Neuronal stem cell (in vitro differentiated cells): ENCODE measurements at regions not wholly inside any gene's neighbourhood (a gene's known extent, or its start where the extent isn't known, plus 50 kb on each side); places are given as distances from the start of the nearest gene placed in this dataset.
"Not testable (repeated sequence)": the region's sequence is repeated elsewhere in the genome, so short reads cannot be mapped to it uniquely, and the experiment has no call there.

ENCODE experiments used
- DNase-seq: peaks from one replicate; pipeline ENCODE4 v3.0.0-alpha.2; 2013; ENCODE audit warnings: low spot score
- H2AFZ ChIP-seq: one replicate; pipeline ENCODE4 v1.6.1; 2013; ENCODE audit warnings: mild to moderate bottlenecking, low read length, inconsistent platforms
- H2AK5ac ChIP-seq: 2 replicates; pipeline ENCODE4 v1.6.1; 2013; ENCODE audit warnings: low read depth, mild to moderate bottlenecking, inconsistent platforms, low read length, moderate library complexity, mixed read lengths
- H2BK120ac ChIP-seq: 2 replicates; pipeline ENCODE4 v1.6.1; 2013; ENCODE audit warnings: low read depth, mild to moderate bottlenecking, inconsistent platforms, low read length, moderate library complexity, mixed read lengths
- H2BK12ac ChIP-seq: one replicate; pipeline ENCODE4 v1.6.1; 2013; ENCODE audit warnings: low read length, inconsistent platforms
- H2BK15ac ChIP-seq: 2 replicates; pipeline ENCODE4 v1.6.1; 2013; ENCODE audit warnings: mild to moderate bottlenecking, low read length, inconsistent platforms, mixed read lengths
- H2BK5ac ChIP-seq: one replicate; pipeline ENCODE4 v1.6.1; 2013; ENCODE audit warnings: inconsistent platforms, mild to moderate bottlenecking, low read length, moderate library complexity
- H3K14ac ChIP-seq: one replicate; pipeline ENCODE4 v1.6.1; 2013; ENCODE audit warnings: low read length, inconsistent platforms
- H3K18ac ChIP-seq: 2 replicates; pipeline ENCODE4 v1.6.1; 2013; ENCODE audit warnings: low read length, inconsistent platforms
- H3K23ac ChIP-seq: 2 replicates; pipeline ENCODE4 v1.6.1; 2013; ENCODE audit warnings: low read depth, mild to moderate bottlenecking, mixed read lengths, low read length, inconsistent platforms; ENCODE audit not compliant: poor library complexity
- H3K27ac ChIP-seq: replicated peaks from 3 replicates; pipeline ENCODE4 v1.5.1; 2013; ENCODE audit warnings: low read length, inconsistent platforms
- H3K27me3 ChIP-seq, 3 experiments: 2 replicates each; pipeline ENCODE4 v1.6.1; 2013; ENCODE audit warnings: low read length in 3 of 3, mild to moderate bottlenecking in 2 of 3, inconsistent platforms in 1 of 3, low read depth in 1 of 3, mixed read lengths in 1 of 3, moderate library complexity in 1 of 3; ENCODE audit not compliant: control insufficient read depth in 3 of 3, insufficient read depth in 3 of 3
- H3K36me3 ChIP-seq, 2 donors: replicated peaks in 1 of 2; 2 replicates each; pipeline ENCODE4 v1.6.1; 2013; ENCODE audit warnings: low read length in 2 of 2; ENCODE audit not compliant: control insufficient read depth in 2 of 2, insufficient read depth in 2 of 2
- H3K4ac ChIP-seq: 2 replicates; pipeline ENCODE4 v1.6.1; 2013; ENCODE audit warnings: inconsistent platforms, mild to moderate bottlenecking, low read length, moderate library complexity
- H3K4me1 ChIP-seq, 2 donors: 1 replicate in 1 of 2; 2 replicates in 1 of 2; pipeline ENCODE4 v1.6.1; 2013; ENCODE audit warnings: low read length in 2 of 2, low read depth in 1 of 2; ENCODE audit not compliant: control insufficient read depth in 2 of 2, insufficient read depth in 1 of 2
- H3K4me2 ChIP-seq: one replicate; pipeline ENCODE4 v1.6.1; 2013; ENCODE audit warnings: mild to moderate bottlenecking, low read length, inconsistent platforms; ENCODE audit not compliant: insufficient read depth, poor library complexity, severe bottlenecking
- H3K4me3 ChIP-seq, 2 donors: 2 replicates each; pipeline ENCODE4 v1.5.1; 2013; ENCODE audit warnings: low read length in 2 of 2, mild to moderate bottlenecking in 2 of 2, inconsistent platforms in 1 of 2, moderate library complexity in 1 of 2
- H3K79me1 ChIP-seq: one replicate; pipeline ENCODE4 v1.6.1; 2013; ENCODE audit warnings: low read depth, mild to moderate bottlenecking, inconsistent platforms, low read length, moderate library complexity
- H3K9ac ChIP-seq: one replicate; pipeline ENCODE4 v1.6.1; 2013; ENCODE audit warnings: mild to moderate bottlenecking, low read depth, low read length, inconsistent platforms; ENCODE audit not compliant: poor library complexity
- H3K9me3 ChIP-seq, 2 donors: replicated peaks in 1 of 2; 2 replicates each; pipeline versions ENCODE3 to v1.6.1; 2013; ENCODE audit warnings: low read length in 2 of 2, mild to moderate bottlenecking in 2 of 2, inconsistent platforms in 1 of 2, low read depth in 1 of 2, mixed read lengths in 1 of 2, moderate library complexity in 1 of 2; ENCODE audit not compliant: control insufficient read depth in 2 of 2, insufficient read depth in 1 of 2
- H4K8ac ChIP-seq: one replicate; pipeline ENCODE4 v1.6.1; 2013; ENCODE audit warnings: low read depth, mild to moderate bottlenecking, inconsistent platforms, low read length, moderate library complexity
- H4K91ac ChIP-seq: one replicate; pipeline ENCODE4 v1.6.1; 2013; ENCODE audit warnings: low read length, low read depth, mild to moderate bottlenecking, inconsistent platforms; ENCODE audit not compliant: poor library complexity
- WGBS, 2 donors: extraction: QIAGEN DNeasy Blood & Tissue Kit; methylation state at CpG; one replicate each; pipeline ENCODE4 v1.1.7; 2013; ENCODE audit warnings: missing lambda C conversion rate in 2 of 2, mixed read lengths in 1 of 2; ENCODE audit not compliant: insufficient read length in 2 of 2, insufficient replicate concordance in 1 of 2; ENCODE audit errors: extremely low coverage in 2 of 2; 5-methylcytosine and 5-hydroxymethylcytosine counted together

- Histone ChIP-seq H4K8ac (no peak overlapping the region), H2BK12ac (no peak overlapping the region), H4K91ac (no peak overlapping the region), H3K4me3 (no peak overlapping the region), H3K9ac (no peak overlapping the region), H2AFZ (no peak overlapping the region), H2AK5ac (no peak overlapping the region), H3K4me1 (no peaks in the 10 kb centered on the region), H3K27me3 (no peaks in the 10 kb centered on the region), H2BK15ac (no peak overlapping the region), H3K14ac (no peak overlapping the region), H3K4ac (no peak overlapping the region), H3K4me2 (no peak overlapping the region), H3K79me1 (no peaks in the 10 kb centered on the region), H3K9me3 (no peaks in the 10 kb centered on the region), H2BK120ac (no peak overlapping the region), H3K27ac (no peak overlapping the region), H3K18ac (no peak overlapping the region), H3K36me3 (no peaks in the 10 kb centered on the region), H3K23ac (no peak overlapping the region), H2BK5ac (no peak overlapping the region)
- no peak for DNase-seq
- WGBS, 2 donors: no CpG with 5 or more reads among the region's 2 CpGs
Observed at GRCh38 chr12:43233861-43234260, 318.1 kb downstream of the ADAMTS20 start.

- no peak for DNase-seq
- Histone ChIP-seq H4K91ac (no peak overlapping the region), H2AFZ (no peak overlapping the region), H3K9me3 (no peaks in the 10 kb centered on the region), H3K4ac (no peak overlapping the region), H3K14ac (no peak overlapping the region), H3K27me3 (no peaks in the 10 kb centered on the region), H2BK15ac (no peak overlapping the region), H3K79me1 (no peaks in the 10 kb centered on the region), H3K23ac (no peak overlapping the region), H2AK5ac (no peak overlapping the region), H2BK5ac (no peak overlapping the region), H2BK12ac (no peak overlapping the region), H3K36me3 (no peaks in the 10 kb centered on the region), H3K4me3 (no peak overlapping the region), H2BK120ac (no peak overlapping the region), H3K4me1 (no peaks in the 10 kb centered on the region), H3K4me2 (no peak overlapping the region), H4K8ac (no peak overlapping the region), H3K9ac (no peak overlapping the region), H3K27ac (no peak overlapping the region), H3K18ac (no peak overlapping the region)
- WGBS, 2 donors: no CpG with 5 or more reads among the region's 2 CpGs
Observed at GRCh38 chr12:43226151-43226550, 325.9 kb downstream of the ADAMTS20 start.

GRCh38 chr12:43224190-43224805 lies 327.7 kb downstream of the ADAMTS20 start:
- H2BK15ac ChIP-seq, H4K8ac ChIP-seq, H3K27me3 ChIP-seq, H3K79me1 ChIP-seq, H3K4me1 ChIP-seq, H3K18ac ChIP-seq, H4K91ac ChIP-seq, H3K14ac ChIP-seq, H3K27ac ChIP-seq, H2BK12ac ChIP-seq, H2AK5ac ChIP-seq, H3K36me3 ChIP-seq, H3K9me3 ChIP-seq, H2BK5ac ChIP-seq, H3K4me2 ChIP-seq, H2AFZ ChIP-seq, H3K4me3 ChIP-seq, H3K9ac ChIP-seq, H3K23ac ChIP-seq, H3K4ac ChIP-seq, DNase-seq, H2BK120ac ChIP-seq: not testable (repeated sequence)
- no CpG with 5 or more reads among the region's 36 CpGs for WGBS, 2 donors

GRCh38 chr12:43222796-43223195 lies 329.2 kb downstream of the ADAMTS20 start:
- H2AFZ ChIP-seq: no peak overlapping the region
- H3K4me2 ChIP-seq: no peak overlapping the region
- no peak overlapping the region for H3K27ac ChIP-seq
- H4K91ac ChIP-seq: no peak overlapping the region
- no peaks in the 10 kb centered on the region for H3K79me1 ChIP-seq
- no peaks in the 10 kb centered on the region for H3K36me3 ChIP-seq
- no peak overlapping the region for H2AK5ac ChIP-seq
- no peak overlapping the region for H2BK12ac ChIP-seq
- H4K8ac ChIP-seq: no peak overlapping the region
- no peak overlapping the region for H2BK5ac ChIP-seq
- no peak overlapping the region for H3K14ac ChIP-seq
- DNase-seq: no peak
- no peak overlapping the region for H2BK15ac ChIP-seq
- no peak overlapping the region for H3K4ac ChIP-seq
- no peak overlapping the region for H3K18ac ChIP-seq
- no peak overlapping the region for H3K9ac ChIP-seq
- no peaks in the 10 kb centered on the region for H3K4me1 ChIP-seq
- H3K23ac ChIP-seq: no peak overlapping the region
- no peaks in the 10 kb centered on the region for H3K27me3 ChIP-seq
- H3K4me3 ChIP-seq: no peak overlapping the region
- no CpG with 5 or more reads among the region's 3 CpGs for WGBS, 2 donors
- H3K9me3 ChIP-seq: no peaks in the 10 kb centered on the region
- H2BK120ac ChIP-seq: no peak overlapping the region
